Endothelial cell of umbilical vein (primary cell): ENCODE measurements at regions not wholly inside any gene's neighbourhood (a gene's known extent, or its start where the extent isn't known, plus 50 kb on each side); places are given as distances from the start of the nearest gene placed in this dataset.

Experiments used
- BruUV-seq: library from RNA; stranded (reverse); fragments of 400-500 nt; replicated peaks from 2 replicates; lab custom pipeline; 2021; lab: Mats Ljungman, UMichigan
- CTCF ChIA-PET: fragments of 300-600, 350-600 bp; sonication (Branson Sonifier 250); formaldehyde crosslinking; loops from one replicate; lab custom pipeline; 2021; ENCODE audit warnings: antibody characterized with exemption, inconsistent platforms; lab: Charles Lee
- POLR2A ChIA-PET: fragments of 300-600, 350-600 bp; sonication (Branson Sonifier 250); formaldehyde crosslinking; loops from one replicate; lab custom pipeline; 2021; ENCODE audit warnings: antibody characterized with exemption, inconsistent platforms; lab: Charles Lee
- DNase-seq: peaks from one replicate; pipeline ENCODE4 v3.0.0-alpha.2; 2011; ENCODE audit warnings: low read depth, low spot score
- FAIRE-seq: peaks from 2 replicates; lab custom pipeline; 2011; peaks lifted over from hg19 to GRCh38; lab: Jason Lieb, UNC
- H2AFZ ChIP-seq: 2 replicates; pipeline ENCODE4 v1.6.0; 2012; ENCODE audit warnings: low read depth, low read length, control low read depth, inconsistent platforms
- H3K27ac ChIP-seq: 2 replicates; pipeline ENCODE4 v1.5.1; 2011; ENCODE audit warnings: low read depth, mild to moderate bottlenecking, control low read depth, low read length, moderate library complexity; ENCODE audit not compliant: insufficient read depth
- H3K27me3 ChIP-seq, 2 experiments: 2 replicates each; pipeline versions ENCODE4 v1.6.0 to v1.6.1; 2011; ENCODE audit warnings: low read length in 2 of 2, mixed read lengths in 1 of 2; ENCODE audit not compliant: control insufficient read depth in 2 of 2, insufficient read depth in 2 of 2
- H3K36me3 ChIP-seq, 2 experiments: 2 replicates in 1 of 2; 3 replicates in 1 of 2; pipeline ENCODE4 v1.5.1; 2011; ENCODE audit warnings: low read length in 2 of 2, mild to moderate bottlenecking in 1 of 2, moderate library complexity in 1 of 2; ENCODE audit not compliant: control insufficient read depth in 2 of 2, insufficient read depth in 2 of 2; ENCODE audit errors: extremely low read depth in 1 of 2
- H3K4me1 ChIP-seq: 3 replicates; pipeline ENCODE4 v1.5.1; 2011; ENCODE audit warnings: mild to moderate bottlenecking, low read length; ENCODE audit not compliant: control insufficient read depth, insufficient read depth; ENCODE audit errors: extremely low read depth
- H3K4me2 ChIP-seq: 2 replicates; pipeline ENCODE4 v1.6.1; 2011; ENCODE audit warnings: low read length, control low read depth, mixed read lengths; ENCODE audit not compliant: insufficient read depth
- H3K4me3 ChIP-seq, 3 experiments: fragments of 200-600 bp in 1 of 3; sonication (generic), shearing (Covaris generic) in 1 of 3; replicated peaks in 1 of 3; 2 replicates each; pipeline ENCODE4 v1.5.1; 2011 to 2016; ENCODE audit warnings: control low read depth in 3 of 3, low read length in 3 of 3, mild to moderate bottlenecking in 2 of 3, inconsistent platforms in 1 of 3, low read depth in 1 of 3, moderate library complexity in 1 of 3; ENCODE audit not compliant: insufficient read depth in 1 of 3
- H3K79me2 ChIP-seq: 2 replicates; pipeline ENCODE4 v1.6.0; 2012; ENCODE audit warnings: low read length, inconsistent platforms; ENCODE audit not compliant: control insufficient read depth, insufficient read depth
- H3K9ac ChIP-seq: replicated peaks from 2 replicates; pipeline ENCODE3; 2011; ENCODE audit warnings: low read length, control low read depth; ENCODE audit not compliant: insufficient read depth; ENCODE audit errors: extremely low read depth
- H3K9me1 ChIP-seq: replicated peaks from 3 replicates; pipeline ENCODE4 v1.6.0; 2011; ENCODE audit warnings: mild to moderate bottlenecking, low read length; ENCODE audit not compliant: control insufficient read depth, insufficient read depth; ENCODE audit errors: extremely low read depth
- H3K9me3 ChIP-seq: replicated peaks from 2 replicates; pipeline ENCODE4 v1.5.1; 2012; ENCODE audit warnings: low read length, inconsistent platforms; ENCODE audit not compliant: control insufficient read depth, insufficient read depth
- H4K20me1 ChIP-seq: replicated peaks from 2 replicates; pipeline ENCODE3; 2011; ENCODE audit warnings: mild to moderate bottlenecking, low read length; ENCODE audit not compliant: control insufficient read depth, insufficient read depth; ENCODE audit errors: extremely low read depth
- CTCF ChIP-seq, 2 donors: IDR thresholded peaks; 1 replicate in 1 of 2; 2 replicates in 1 of 2; pipeline ENCODE4 v1.5.1; 2011; ENCODE audit warnings: low read length in 2 of 2, mild to moderate bottlenecking in 2 of 2, moderate library complexity in 2 of 2, control low read depth in 1 of 2, inconsistent platforms in 1 of 2, low read depth in 1 of 2; ENCODE audit not compliant: insufficient read depth in 1 of 2; ENCODE audit errors: extremely low read depth in 1 of 2
- EZH2 ChIP-seq: IDR thresholded peaks from 2 replicates; pipeline ENCODE4 v1.6.1; 2012; ENCODE audit warnings: borderline replicate concordance, low read depth, mild to moderate bottlenecking, moderate library complexity, low read length, inconsistent platforms; ENCODE audit not compliant: severe bottlenecking
- FOS ChIP-seq: IDR thresholded peaks from 2 replicates; pipeline ENCODE4 v1.6.1; 2011; ENCODE audit warnings: mild to moderate bottlenecking, low read length, moderate library complexity, borderline replicate concordance; ENCODE audit not compliant: insufficient read depth
- GATA2 ChIP-seq: IDR thresholded peaks from 2 replicates; pipeline ENCODE4 v1.7.0; 2011; ENCODE audit warnings: low read depth, mild to moderate bottlenecking, moderate library complexity, mixed read lengths, low read length; ENCODE audit not compliant: insufficient read length, insufficient read depth
- JUN ChIP-seq: IDR thresholded peaks from 2 replicates; pipeline ENCODE4 v1.6.1; 2011; ENCODE audit warnings: borderline replicate concordance, low read depth; ENCODE audit not compliant: insufficient read length, insufficient read depth
- MAX ChIP-seq: IDR thresholded peaks from 2 replicates; pipeline ENCODE4 v1.6.1; 2011; ENCODE audit not compliant: insufficient read depth, insufficient read length
- MYC ChIP-seq: IDR thresholded peaks from one replicate; pipeline ENCODE4 v1.6.1; 2011; ENCODE audit warnings: mild to moderate bottlenecking, low read depth, low read length
- POLR2A ChIP-seq: IDR thresholded peaks from 2 replicates; pipeline ENCODE4 v1.6.1; 2012; ENCODE audit warnings: low read depth, mild to moderate bottlenecking, control low read depth, low read length
- POLR2AphosphoS5 ChIP-seq: IDR thresholded peaks from 2 replicates; pipeline ENCODE4 v1.6.1; 2012; ENCODE audit warnings: low read depth, mild to moderate bottlenecking, control low read depth, low read length, moderate library complexity; ENCODE audit not compliant: insufficient read depth
- dilution Hi-C: fragments of 300-500 bp; cut with MboI; formaldehyde crosslinking; loops from one replicate; pipeline ENCODE4 v1.15.0; 2019; ENCODE audit warnings: low sequenced_read_pairs; ENCODE audit not compliant: extremely low pct_ligation_motif_present
- intact Hi-C: fragments of 100-400 bp; cut with micrococcal nuclease; formaldehyde crosslinking; loops from one replicate; pipeline ENCODE4 v1.10.0; 2022

- Histone ChIP-seq H3K79me2 (no peaks in the 10 kb centered on the region), H3K9ac (no peak overlapping the region), H3K36me3 (no peaks in the 10 kb centered on the region), H3K27ac (no peak overlapping the region), H3K4me1 (no peaks in the 10 kb centered on the region), H3K9me1 (no peaks in the 10 kb centered on the region), H3K4me3 (no peak overlapping the region), H3K27me3 (no peaks in the 10 kb centered on the region), H3K9me3 (peaks cover 4% of the 10 kb centered on the region), H4K20me1 (no peaks in the 10 kb centered on the region), H2AFZ (no peak overlapping the region), H3K4me2 (no peak overlapping the region)
- CTCF ChIA-PET, result no interaction called here
- no peak for DNase-seq
- intact Hi-C loops (no loop called here), dilution Hi-C loops (no loop called here)
- FAIRE-seq, result no peak
- no TSS peak for BruUV-seq
- TF ChIP-seq MYC (no peak), JUN (no peak), MAX (no peak), POLR2A (no peak), CTCF (IDR thresholded peaks at IDR 0.05; ENCODE audit: extremely low read depth in 1 of 2, insufficient read depth in 1 of 2, low read depth in 1 of 2, low read length in 2 of 2) (no peak), POLR2AphosphoS5 (no peak), FOS (no peak), GATA2 (no peak), EZH2 (no peak)
- POLR2A ChIA-PET, result no interaction called here
Measured at GRCh38 chr10:57884965-57885617, 382.6 kb downstream of the IPMK start.
